A673 (cell line): ENCODE measurements at regions not wholly inside any gene's neighbourhood (a gene's known extent, or its start where the extent isn't known, plus 50 kb on each side); places are given as distances from the start of the nearest gene placed in this dataset.
"Not testable (repeated sequence)": the region's sequence is repeated elsewhere in the genome, so short reads cannot be mapped to it uniquely, and the experiment has no call there.

Experiments used
- BruUV-seq: library from RNA; stranded (reverse); fragments of 400-500 nt; replicated peaks from 2 replicates; lab custom pipeline; 2021; lab: Mats Ljungman, UMichigan
- CTCF ChIA-PET: fragments of 300-600 bp; sonication (Branson Sonifier 250); formaldehyde crosslinking; loops from one replicate; lab custom pipeline; 2022; ENCODE audit warnings: antibody characterized with exemption; lab: Charles Lee
- POLR2A ChIA-PET: fragments of 300-600 bp; sonication (Branson Sonifier 250); formaldehyde crosslinking; loops from one replicate; lab custom pipeline; 2022; ENCODE audit warnings: antibody characterized with exemption; ENCODE audit not compliant: low non-redundant PET; lab: Charles Lee
- DNase-seq: peaks from one replicate; pipeline ENCODE4 v3.0.0-alpha.2; 2015; ENCODE audit warnings: low spot score
- H3K27ac ChIP-seq: fragments of 200-600 bp; sonication (generic); 2 replicates; pipeline ENCODE4 v1.5.1; 2016; ENCODE audit warnings: mixed run types, low read depth, mild to moderate bottlenecking, mixed read lengths, antibody characterized with exemption, low read length; ENCODE audit not compliant: poor library complexity, severe bottlenecking
- H3K27me3 ChIP-seq: fragments of 200-600 bp; sonication (generic); replicated peaks from 2 replicates; pipeline ENCODE4 v1.6.1; 2017; ENCODE audit warnings: mixed run types, low read depth, mild to moderate bottlenecking, mixed read lengths, antibody characterized with exemption, low read length; ENCODE audit not compliant: insufficient read depth, poor library complexity
- H3K36me3 ChIP-seq: fragments of 200-600 bp; sonication (generic); 2 replicates; pipeline ENCODE4 v1.6.1; 2016; ENCODE audit warnings: mixed run types, mild to moderate bottlenecking, mixed read lengths, antibody characterized with exemption, low read length; ENCODE audit not compliant: insufficient read depth, poor library complexity, severe bottlenecking
- H3K4me1 ChIP-seq: fragments of 200-600 bp; sonication (generic); 2 replicates; pipeline ENCODE4 v1.6.1; 2017; ENCODE audit warnings: mixed run types, mild to moderate bottlenecking, mixed read lengths, antibody characterized with exemption, low read length; ENCODE audit not compliant: insufficient read depth, poor library complexity, severe bottlenecking
- H3K4me3 ChIP-seq: fragments of 200-600 bp; sonication (generic); 2 replicates; pipeline ENCODE4 v1.5.1; 2016; ENCODE audit warnings: low read depth, mixed run types, mild to moderate bottlenecking, mixed read lengths, low read length; ENCODE audit not compliant: poor library complexity, severe bottlenecking
- H3K9me3 ChIP-seq: fragments of 200-600 bp; sonication (generic); 2 replicates; pipeline ENCODE4 v1.6.1; 2016; ENCODE audit warnings: mixed run types, low read depth, mild to moderate bottlenecking, mixed read lengths, antibody characterized with exemption, low read length; ENCODE audit not compliant: poor library complexity, severe bottlenecking
- EZH2 ChIP-seq: fragments of 200-600 bp; sonication (generic); IDR thresholded peaks from 2 replicates; pipeline ENCODE4 v1.6.1; 2017; ENCODE audit warnings: borderline replicate concordance, low read depth, mild to moderate bottlenecking, mixed read lengths, antibody characterized with exemption, low read length; ENCODE audit not compliant: poor library complexity, severe bottlenecking
- intact Hi-C: fragments of 100-400 bp; cut with micrococcal nuclease; formaldehyde crosslinking; loops from one replicate; pipeline ENCODE4 v1.10.0; 2022; ENCODE audit not compliant: unreplicated experiment
- TF ChIP-seq, protein P1 (sequence below): fragments of 300-800, 200-600 bp; sonication (generic); conservative IDR thresholded peaks from 2 replicates; pipeline ENCODE4 v1.5.1; 2017; ENCODE audit warnings: low read depth, mild to moderate bottlenecking, antibody characterized with exemption, low read length, moderate library complexity, mixed read lengths

DNA sequence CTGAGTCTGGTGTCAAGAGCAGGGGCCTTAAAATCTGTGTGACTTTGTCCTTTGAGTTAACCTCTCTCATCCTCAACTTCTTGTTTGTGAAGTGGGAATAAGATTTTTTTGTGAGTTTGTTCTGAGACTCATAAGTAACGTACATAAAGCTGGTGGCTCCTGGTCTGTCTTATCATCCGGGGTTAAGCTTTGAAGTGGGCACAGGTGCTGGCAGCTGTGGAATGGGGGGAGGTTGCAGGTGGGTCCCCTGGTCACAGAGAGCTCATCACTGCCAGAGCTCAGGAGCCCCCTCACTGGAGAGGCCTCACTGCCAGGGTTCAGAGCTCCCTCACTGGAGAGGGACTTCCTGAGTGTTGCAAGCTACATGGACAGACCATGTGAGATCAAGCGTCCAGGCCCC lies 174.1 kb downstream of the NRN1 start:
- intact Hi-C loops, result no loop called here
- no TSS peak for BruUV-seq
- TF ChIP-seq, protein P1, sequence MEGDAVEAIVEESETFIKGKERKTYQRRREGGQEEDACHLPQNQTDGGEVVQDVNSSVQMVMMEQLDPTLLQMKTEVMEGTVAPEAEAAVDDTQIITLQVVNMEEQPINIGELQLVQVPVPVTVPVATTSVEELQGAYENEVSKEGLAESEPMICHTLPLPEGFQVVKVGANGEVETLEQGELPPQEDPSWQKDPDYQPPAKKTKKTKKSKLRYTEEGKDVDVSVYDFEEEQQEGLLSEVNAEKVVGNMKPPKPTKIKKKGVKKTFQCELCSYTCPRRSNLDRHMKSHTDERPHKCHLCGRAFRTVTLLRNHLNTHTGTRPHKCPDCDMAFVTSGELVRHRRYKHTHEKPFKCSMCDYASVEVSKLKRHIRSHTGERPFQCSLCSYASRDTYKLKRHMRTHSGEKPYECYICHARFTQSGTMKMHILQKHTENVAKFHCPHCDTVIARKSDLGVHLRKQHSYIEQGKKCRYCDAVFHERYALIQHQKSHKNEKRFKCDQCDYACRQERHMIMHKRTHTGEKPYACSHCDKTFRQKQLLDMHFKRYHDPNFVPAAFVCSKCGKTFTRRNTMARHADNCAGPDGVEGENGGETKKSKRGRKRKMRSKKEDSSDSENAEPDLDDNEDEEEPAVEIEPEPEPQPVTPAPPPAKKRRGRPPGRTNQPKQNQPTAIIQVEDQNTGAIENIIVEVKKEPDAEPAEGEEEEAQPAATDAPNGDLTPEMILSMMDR, result no peak
- TF ChIP-seq EZH2, result no peak
- Histone ChIP-seq H3K4me1 (peaks cover 2% of the 10 kb centered on the region), H3K36me3 (no peaks in the 10 kb centered on the region), H3K27me3 (no peaks in the 10 kb centered on the region), H3K27ac (no peak overlapping the region), H3K9me3 (no peaks in the 10 kb centered on the region), H3K4me3 (no peak overlapping the region)
- CTCF ChIA-PET, result no interaction called here
- POLR2A ChIA-PET, result no interaction called here
- no peak for DNase-seq

DNA sequence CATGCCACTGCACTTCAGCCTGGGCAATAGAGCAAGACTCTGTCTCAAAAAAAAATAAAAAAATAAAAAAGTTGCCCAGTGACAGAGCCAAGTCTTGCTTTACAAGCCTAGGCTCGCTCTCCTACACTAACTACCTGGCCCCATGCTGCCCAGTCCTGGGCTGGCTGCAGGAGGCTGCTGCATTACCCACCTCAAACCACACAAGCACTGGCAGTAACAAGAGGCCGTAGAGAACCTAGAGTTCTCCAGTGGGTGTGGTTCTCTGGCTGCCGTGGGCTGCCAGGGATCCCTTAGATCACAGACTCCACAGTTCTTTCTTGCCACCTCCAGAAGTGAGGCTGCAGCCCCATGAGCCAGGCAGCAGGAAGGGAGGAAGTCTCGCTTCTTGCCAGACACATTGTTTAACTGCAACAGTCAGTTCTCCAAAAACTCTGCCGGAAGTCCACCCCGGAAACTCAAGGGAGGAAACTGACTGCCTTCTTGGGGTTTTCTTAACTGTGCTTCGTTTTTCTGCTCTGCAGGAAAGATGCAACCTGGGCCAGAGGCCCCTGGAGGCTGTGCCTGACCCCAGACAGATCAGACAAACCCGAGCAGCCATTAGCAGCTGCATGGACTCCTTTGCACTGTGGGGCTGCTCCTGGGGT lies 175.4 kb downstream of the NRN1 start:
- DNase-seq, intact Hi-C loops, H3K9me3 ChIP-seq, CTCF ChIA-PET, H3K27ac ChIP-seq, BruUV-seq, H3K27me3 ChIP-seq, H3K4me3 ChIP-seq, POLR2A ChIA-PET, H3K36me3 ChIP-seq, H3K4me1 ChIP-seq: not testable (repeated sequence)

DNA sequence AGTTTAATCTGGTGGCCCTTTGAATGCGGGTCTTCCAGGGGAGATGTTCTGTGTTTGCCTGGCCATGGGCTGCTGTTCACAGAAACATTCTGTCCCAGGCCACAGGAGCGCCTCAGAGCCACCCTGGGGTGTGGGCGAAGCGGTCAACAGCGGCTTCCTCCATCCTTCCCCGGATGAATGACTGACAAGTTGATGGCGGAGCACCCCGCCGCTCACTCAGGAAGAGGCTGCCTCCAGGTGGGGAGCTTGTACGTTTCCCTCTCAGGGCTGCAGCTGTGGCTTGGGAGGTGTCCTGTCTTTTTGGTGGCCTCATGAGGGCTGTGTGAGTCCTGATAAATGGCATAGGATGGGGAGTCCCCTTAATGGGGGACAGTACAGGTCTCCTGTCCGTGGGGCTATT lies 178.4 kb downstream of the NRN1 start:
- intact Hi-C loops, result loop anchor here (10.0 kb wide), 1 partner anchor 167 kb away; no protein-coding TSS in a partner anchor
- Histone ChIP-seq H3K4me1 (peaks cover 10% of the 10 kb centered on the region), H3K9me3 (no peaks in the 10 kb centered on the region), H3K36me3 (no peaks in the 10 kb centered on the region), H3K27me3 (no peaks in the 10 kb centered on the region), H3K4me3 (no peak overlapping the region), H3K27ac (no peak overlapping the region)
- no peak for TF ChIP-seq EZH2
- TF ChIP-seq, protein P1, result no peak
- BruUV-seq, result no TSS peak
- POLR2A ChIA-PET, result no interaction called here
- CTCF ChIA-PET, result no interaction called here
- DNase-seq, result no peak
